ENCODE measurements at regions not wholly inside any gene's neighbourhood (a gene's known extent, or its start where the extent isn't known, plus 50 kb on each side); places are given as distances from the start of the nearest gene placed in this dataset.

DNA sequence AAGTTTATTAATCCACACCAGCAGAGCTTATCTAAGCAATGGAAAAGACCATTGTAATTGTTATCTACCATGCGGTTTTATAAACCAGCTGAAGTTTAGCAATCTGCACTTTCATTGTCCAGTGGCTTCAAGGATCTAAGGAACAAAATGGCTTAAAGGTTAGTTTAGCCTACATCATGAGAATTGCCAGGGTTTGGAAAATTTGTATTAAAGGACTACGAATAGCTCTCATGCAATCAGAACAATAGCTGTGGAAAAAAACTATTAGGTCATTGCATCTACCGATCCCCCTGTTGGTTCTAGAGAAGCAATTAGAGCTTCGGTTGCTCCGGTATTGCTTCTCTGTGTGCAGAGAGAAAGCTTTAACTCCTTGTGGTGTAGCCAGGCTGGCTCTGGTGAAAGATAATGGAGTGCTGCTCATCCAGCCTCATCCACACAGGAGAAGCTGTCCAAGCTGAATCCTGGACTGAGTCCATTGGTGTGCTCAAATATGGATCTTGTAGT lies 86.3 kb upstream of the SLC12A2 start:
- no peak overlapping the region for H2AFZ ChIP-seq
- no peak overlapping the region for H3K4me3 ChIP-seq
- no peaks in the 10 kb centered on the region for H3K9me2 ChIP-seq (ENCODE audit: insufficient read depth)
- Mint-ChIP-seq H3K27ac (no peak overlapping the region), H3K36me3 (ENCODE audit: low read depth) (no peaks in the 10 kb centered on the region), H3K4me3 (no peak overlapping the region), H3K27me3 (ENCODE audit: insufficient read depth, low read depth, poor library complexity) (peaks cover 2% of the 10 kb centered on the region), H3K9me3 (no peaks in the 10 kb centered on the region), H3K4me1 (peaks cover 3% of the 10 kb centered on the region; the same call in 2 of the 3 replicates)
- H3K4me1 ChIP-seq (ENCODE audit: insufficient read depth): no peaks in the 10 kb centered on the region
- H3K4me2 ChIP-seq: no peak overlapping the region
- no peak for DNase-seq (ENCODE audit: low spot score)
- ATAC-seq: no peak; the same call in 2 of the 3 replicates
- H3K79me2 ChIP-seq (replicated peaks; ENCODE audit: insufficient read depth): no peaks in the 10 kb centered on the region
- H3K27me3 ChIP-seq (ENCODE audit: insufficient read depth): no peaks in the 10 kb centered on the region
- TF ChIP-seq, protein P1, sequence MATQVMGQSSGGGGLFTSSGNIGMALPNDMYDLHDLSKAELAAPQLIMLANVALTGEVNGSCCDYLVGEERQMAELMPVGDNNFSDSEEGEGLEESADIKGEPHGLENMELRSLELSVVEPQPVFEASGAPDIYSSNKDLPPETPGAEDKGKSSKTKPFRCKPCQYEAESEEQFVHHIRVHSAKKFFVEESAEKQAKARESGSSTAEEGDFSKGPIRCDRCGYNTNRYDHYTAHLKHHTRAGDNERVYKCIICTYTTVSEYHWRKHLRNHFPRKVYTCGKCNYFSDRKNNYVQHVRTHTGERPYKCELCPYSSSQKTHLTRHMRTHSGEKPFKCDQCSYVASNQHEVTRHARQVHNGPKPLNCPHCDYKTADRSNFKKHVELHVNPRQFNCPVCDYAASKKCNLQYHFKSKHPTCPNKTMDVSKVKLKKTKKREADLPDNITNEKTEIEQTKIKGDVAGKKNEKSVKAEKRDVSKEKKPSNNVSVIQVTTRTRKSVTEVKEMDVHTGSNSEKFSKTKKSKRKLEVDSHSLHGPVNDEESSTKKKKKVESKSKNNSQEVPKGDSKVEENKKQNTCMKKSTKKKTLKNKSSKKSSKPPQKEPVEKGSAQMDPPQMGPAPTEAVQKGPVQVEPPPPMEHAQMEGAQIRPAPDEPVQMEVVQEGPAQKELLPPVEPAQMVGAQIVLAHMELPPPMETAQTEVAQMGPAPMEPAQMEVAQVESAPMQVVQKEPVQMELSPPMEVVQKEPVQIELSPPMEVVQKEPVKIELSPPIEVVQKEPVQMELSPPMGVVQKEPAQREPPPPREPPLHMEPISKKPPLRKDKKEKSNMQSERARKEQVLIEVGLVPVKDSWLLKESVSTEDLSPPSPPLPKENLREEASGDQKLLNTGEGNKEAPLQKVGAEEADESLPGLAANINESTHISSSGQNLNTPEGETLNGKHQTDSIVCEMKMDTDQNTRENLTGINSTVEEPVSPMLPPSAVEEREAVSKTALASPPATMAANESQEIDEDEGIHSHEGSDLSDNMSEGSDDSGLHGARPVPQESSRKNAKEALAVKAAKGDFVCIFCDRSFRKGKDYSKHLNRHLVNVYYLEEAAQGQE (IDR thresholded peaks at IDR 0.05; ENCODE audit: unreplicated experiment): no peak
- TF ChIP-seq, protein P2, sequence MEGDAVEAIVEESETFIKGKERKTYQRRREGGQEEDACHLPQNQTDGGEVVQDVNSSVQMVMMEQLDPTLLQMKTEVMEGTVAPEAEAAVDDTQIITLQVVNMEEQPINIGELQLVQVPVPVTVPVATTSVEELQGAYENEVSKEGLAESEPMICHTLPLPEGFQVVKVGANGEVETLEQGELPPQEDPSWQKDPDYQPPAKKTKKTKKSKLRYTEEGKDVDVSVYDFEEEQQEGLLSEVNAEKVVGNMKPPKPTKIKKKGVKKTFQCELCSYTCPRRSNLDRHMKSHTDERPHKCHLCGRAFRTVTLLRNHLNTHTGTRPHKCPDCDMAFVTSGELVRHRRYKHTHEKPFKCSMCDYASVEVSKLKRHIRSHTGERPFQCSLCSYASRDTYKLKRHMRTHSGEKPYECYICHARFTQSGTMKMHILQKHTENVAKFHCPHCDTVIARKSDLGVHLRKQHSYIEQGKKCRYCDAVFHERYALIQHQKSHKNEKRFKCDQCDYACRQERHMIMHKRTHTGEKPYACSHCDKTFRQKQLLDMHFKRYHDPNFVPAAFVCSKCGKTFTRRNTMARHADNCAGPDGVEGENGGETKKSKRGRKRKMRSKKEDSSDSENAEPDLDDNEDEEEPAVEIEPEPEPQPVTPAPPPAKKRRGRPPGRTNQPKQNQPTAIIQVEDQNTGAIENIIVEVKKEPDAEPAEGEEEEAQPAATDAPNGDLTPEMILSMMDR (conservative IDR thresholded peaks at IDR 0.05; ENCODE audit: low read depth in 2 of 2): no peak
- TF ChIP-seq JUNB (IDR thresholded peaks at IDR 0.05; ENCODE audit: unreplicated experiment) (no peak), ZNF114 (CRISPR knock-in tag; IDR thresholded peaks at IDR 0.05) (no peak), STAT1 (IDR thresholded peaks at IDR 0.05; ENCODE audit: unreplicated experiment) (no peak), EZH2phosphoT487 (IDR thresholded peaks at IDR 0.05; ENCODE audit: unreplicated experiment) (no peak), NANOG (IDR thresholded peaks at IDR 0.05; ENCODE audit: borderline replicate concordance) (no peak), POLR2AphosphoS5 (IDR thresholded peaks at IDR 0.05; ENCODE audit: low read depth) (no peak)
- TF ChIP-seq, protein P3, sequence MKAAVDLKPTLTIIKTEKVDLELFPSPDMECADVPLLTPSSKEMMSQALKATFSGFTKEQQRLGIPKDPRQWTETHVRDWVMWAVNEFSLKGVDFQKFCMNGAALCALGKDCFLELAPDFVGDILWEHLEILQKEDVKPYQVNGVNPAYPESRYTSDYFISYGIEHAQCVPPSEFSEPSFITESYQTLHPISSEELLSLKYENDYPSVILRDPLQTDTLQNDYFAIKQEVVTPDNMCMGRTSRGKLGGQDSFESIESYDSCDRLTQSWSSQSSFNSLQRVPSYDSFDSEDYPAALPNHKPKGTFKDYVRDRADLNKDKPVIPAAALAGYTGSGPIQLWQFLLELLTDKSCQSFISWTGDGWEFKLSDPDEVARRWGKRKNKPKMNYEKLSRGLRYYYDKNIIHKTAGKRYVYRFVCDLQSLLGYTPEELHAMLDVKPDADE (IDR thresholded peaks at IDR 0.05): no peak
- TF ChIP-seq, protein P4, sequence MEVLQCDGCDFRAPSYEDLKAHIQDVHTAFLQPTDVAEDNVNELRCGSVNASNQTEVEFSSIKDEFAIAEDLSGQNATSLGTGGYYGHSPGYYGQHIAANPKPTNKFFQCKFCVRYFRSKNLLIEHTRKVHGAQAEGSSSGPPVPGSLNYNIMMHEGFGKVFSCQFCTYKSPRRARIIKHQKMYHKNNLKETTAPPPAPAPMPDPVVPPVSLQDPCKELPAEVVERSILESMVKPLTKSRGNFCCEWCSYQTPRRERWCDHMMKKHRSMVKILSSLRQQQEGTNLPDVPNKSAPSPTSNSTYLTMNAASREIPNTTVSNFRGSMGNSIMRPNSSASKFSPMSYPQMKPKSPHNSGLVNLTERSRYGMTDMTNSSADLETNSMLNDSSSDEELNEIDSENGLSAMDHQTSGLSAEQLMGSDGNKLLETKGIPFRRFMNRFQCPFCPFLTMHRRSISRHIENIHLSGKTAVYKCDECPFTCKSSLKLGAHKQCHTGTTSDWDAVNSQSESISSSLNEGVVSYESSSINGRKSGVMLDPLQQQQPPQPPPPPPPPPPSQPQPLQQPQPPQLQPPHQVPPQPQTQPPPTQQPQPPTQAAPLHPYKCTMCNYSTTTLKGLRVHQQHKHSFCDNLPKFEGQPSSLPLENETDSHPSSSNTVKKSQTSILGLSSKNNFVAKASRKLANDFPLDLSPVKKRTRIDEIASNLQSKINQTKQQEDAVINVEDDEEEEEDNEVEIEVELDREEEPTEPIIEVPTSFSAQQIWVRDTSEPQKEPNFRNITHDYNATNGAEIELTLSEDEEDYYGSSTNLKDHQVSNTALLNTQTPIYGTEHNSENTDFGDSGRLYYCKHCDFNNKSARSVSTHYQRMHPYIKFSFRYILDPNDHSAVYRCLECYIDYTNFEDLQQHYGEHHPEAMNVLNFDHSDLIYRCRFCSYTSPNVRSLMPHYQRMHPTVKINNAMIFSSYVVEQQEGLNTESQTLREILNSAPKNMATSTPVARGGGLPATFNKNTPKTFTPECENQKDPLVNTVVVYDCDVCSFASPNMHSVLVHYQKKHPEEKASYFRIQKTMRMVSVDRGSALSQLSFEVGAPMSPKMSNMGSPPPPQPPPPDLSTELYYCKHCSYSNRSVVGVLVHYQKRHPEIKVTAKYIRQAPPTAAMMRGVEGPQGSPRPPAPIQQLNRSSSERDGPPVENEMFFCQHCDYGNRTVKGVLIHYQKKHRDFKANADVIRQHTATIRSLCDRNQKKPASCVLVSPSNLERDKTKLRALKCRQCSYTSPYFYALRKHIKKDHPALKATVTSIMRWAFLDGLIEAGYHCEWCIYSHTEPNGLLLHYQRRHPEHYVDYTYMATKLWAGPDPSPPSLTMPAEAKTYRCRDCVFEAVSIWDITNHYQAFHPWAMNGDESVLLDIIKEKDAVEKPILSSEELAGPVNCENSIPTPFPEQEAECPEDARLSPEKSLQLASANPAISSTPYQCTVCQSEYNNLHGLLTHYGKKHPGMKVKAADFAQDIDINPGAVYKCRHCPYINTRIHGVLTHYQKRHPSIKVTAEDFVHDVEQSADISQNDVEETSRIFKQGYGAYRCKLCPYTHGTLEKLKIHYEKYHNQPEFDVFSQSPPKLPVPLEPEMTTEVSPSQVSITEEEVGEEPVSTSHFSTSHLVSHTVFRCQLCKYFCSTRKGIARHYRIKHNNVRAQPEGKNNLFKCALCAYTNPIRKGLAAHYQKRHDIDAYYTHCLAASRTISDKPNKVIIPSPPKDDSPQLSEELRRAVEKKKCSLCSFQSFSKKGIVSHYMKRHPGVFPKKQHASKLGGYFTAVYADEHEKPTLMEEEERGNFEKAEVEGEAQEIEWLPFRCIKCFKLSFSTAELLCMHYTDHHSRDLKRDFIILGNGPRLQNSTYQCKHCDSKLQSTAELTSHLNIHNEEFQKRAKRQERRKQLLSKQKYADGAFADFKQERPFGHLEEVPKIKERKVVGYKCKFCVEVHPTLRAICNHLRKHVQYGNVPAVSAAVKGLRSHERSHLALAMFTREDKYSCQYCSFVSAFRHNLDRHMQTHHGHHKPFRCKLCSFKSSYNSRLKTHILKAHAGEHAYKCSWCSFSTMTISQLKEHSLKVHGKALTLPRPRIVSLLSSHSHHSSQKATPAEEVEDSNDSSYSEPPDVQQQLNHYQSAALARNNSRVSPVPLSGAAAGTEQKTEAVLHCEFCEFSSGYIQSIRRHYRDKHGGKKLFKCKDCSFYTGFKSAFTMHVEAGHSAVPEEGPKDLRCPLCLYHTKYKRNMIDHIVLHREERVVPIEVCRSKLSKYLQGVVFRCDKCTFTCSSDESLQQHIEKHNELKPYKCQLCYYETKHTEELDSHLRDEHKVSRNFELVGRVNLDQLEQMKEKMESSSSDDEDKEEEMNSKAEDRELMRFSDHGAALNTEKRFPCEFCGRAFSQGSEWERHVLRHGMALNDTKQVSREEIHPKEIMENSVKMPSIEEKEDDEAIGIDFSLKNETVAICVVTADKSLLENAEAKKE (CRISPR knock-in tag; IDR thresholded peaks at IDR 0.05): no peak
- H3F3A ChIP-seq (replicated peaks; ENCODE audit: low read depth): no peaks in the 10 kb centered on the region
- no peaks in the 10 kb centered on the region for H3K36me3 ChIP-seq (ENCODE audit: insufficient read depth)
- no peaks in the 10 kb centered on the region for H4K20me1 ChIP-seq (replicated peaks; ENCODE audit: insufficient read depth)
- H3K27ac ChIP-seq (ENCODE audit: low read depth): no peak overlapping the region

All from GM23338 (cell line).